ENCODE measurements at regions not wholly inside any gene's neighbourhood (a gene's known extent, or its start where the extent isn't known, plus 50 kb on each side); places are given as distances from the start of the nearest gene placed in this dataset.

DNA sequence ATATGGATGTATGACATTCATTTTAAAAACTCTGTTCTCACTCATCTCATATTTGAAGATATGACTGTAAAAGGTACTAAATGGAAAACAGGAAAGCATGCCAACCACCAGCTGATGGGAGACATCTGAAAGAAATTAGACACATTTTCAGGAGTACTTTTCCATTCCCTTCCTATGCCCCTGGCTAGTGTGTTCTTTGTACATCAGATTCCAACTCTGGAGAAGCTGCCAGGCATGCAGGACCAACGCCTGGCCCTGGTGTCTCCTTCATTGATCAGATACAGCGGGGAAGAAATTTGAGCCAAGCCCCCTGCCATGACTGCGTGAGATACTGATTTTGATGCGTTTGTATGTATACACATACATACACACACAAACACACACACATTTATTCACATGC lies 599.0 kb upstream of the SYT4 start:
- Histone ChIP-seq H2AFZ (ENCODE audit: low read length) (no peak overlapping the region), H3K36me3 (ENCODE audit: control insufficient read depth, insufficient read depth, low read length) (no peaks in the 10 kb centered on the region), H3K9ac (ENCODE audit: insufficient read depth, low read length) (no peak overlapping the region), H3K27ac (ENCODE audit: insufficient read depth, low read length) (no peak overlapping the region), H3K9me3 (ENCODE audit: control insufficient read depth, insufficient read depth, low read depth, low read length) (no peaks in the 10 kb centered on the region), H4K20me1 (ENCODE audit: control insufficient read depth, extremely low read depth, insufficient read depth, low read length) (no peaks in the 10 kb centered on the region), H3K79me2 (ENCODE audit: control insufficient read depth, insufficient read depth, low read length) (no peaks in the 10 kb centered on the region), H3K27me3 (ENCODE audit: control insufficient read depth, insufficient read depth, low read length) (no peaks in the 10 kb centered on the region), H3K4me2 (ENCODE audit: extremely low read depth, insufficient read depth, low read length) (no peak overlapping the region), H3K4me3 (replicated peaks in 1 of 4; ENCODE audit: control extremely low read depth in 1 of 4, insufficient read depth in 1 of 4, low read depth in 3 of 4, low read length in 4 of 4) (no peak overlapping the region), H3K4me1 (ENCODE audit: control insufficient read depth, extremely low read depth, insufficient read depth, low read length) (no peaks in the 10 kb centered on the region)
- DNase-seq (ENCODE audit: low read depth in 2 of 2), result no peak
- TF ChIP-seq, protein P1, sequence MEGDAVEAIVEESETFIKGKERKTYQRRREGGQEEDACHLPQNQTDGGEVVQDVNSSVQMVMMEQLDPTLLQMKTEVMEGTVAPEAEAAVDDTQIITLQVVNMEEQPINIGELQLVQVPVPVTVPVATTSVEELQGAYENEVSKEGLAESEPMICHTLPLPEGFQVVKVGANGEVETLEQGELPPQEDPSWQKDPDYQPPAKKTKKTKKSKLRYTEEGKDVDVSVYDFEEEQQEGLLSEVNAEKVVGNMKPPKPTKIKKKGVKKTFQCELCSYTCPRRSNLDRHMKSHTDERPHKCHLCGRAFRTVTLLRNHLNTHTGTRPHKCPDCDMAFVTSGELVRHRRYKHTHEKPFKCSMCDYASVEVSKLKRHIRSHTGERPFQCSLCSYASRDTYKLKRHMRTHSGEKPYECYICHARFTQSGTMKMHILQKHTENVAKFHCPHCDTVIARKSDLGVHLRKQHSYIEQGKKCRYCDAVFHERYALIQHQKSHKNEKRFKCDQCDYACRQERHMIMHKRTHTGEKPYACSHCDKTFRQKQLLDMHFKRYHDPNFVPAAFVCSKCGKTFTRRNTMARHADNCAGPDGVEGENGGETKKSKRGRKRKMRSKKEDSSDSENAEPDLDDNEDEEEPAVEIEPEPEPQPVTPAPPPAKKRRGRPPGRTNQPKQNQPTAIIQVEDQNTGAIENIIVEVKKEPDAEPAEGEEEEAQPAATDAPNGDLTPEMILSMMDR (conservative IDR thresholded peaks at IDR 0.05 in 1 of 2, IDR thresholded peaks at IDR 0.05 in 1 of 2; ENCODE audit: low read depth in 1 of 2, low read length in 2 of 2), result no peak
- no peak for TF ChIP-seq EZH2 (IDR thresholded peaks at IDR 0.05; ENCODE audit: low read length, missing control alignments)

DNA sequence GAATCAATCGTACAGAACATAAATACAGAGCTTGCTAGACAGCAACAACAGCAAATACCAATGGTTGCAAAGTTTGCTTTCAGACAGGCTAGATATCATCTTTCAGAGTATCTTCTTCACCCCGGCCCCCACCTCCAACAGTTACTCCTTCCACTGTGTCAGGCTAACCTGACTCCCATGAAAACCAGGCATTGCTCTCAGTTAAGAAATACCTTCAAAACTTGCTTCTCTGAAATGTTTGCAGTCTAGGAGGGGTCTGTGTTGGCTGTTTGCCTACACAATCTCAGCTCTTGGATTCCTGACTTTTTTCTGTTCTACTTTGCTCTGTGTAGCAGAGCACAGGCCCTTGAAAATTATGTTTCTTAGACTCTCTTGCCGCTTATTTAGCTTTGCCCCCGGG lies 599.5 kb upstream of the SYT4 start:
- H3K27me3 ChIP-seq (ENCODE audit: control insufficient read depth, insufficient read depth, low read length), result no peaks in the 10 kb centered on the region
- H4K20me1 ChIP-seq (ENCODE audit: control insufficient read depth, extremely low read depth, insufficient read depth, low read length), result no peaks in the 10 kb centered on the region
- DNase-seq (ENCODE audit: low read depth in 2 of 2), result no peak
- H3K4me1 ChIP-seq (ENCODE audit: control insufficient read depth, extremely low read depth, insufficient read depth, low read length), result no peaks in the 10 kb centered on the region
- H3K27ac ChIP-seq (ENCODE audit: insufficient read depth, low read length), result no peak overlapping the region
- no peak overlapping the region for H3K4me3 ChIP-seq (replicated peaks in 1 of 4; ENCODE audit: control extremely low read depth in 1 of 4, insufficient read depth in 1 of 4, low read depth in 3 of 4, low read length in 4 of 4)
- H3K4me2 ChIP-seq (ENCODE audit: extremely low read depth, insufficient read depth, low read length), result no peak overlapping the region
- no peak overlapping the region for H3K9ac ChIP-seq (ENCODE audit: insufficient read depth, low read length)
- H3K36me3 ChIP-seq (ENCODE audit: control insufficient read depth, insufficient read depth, low read length), result no peaks in the 10 kb centered on the region
- H3K79me2 ChIP-seq (ENCODE audit: control insufficient read depth, insufficient read depth, low read length), result no peaks in the 10 kb centered on the region
- H3K9me3 ChIP-seq (ENCODE audit: control insufficient read depth, insufficient read depth, low read depth, low read length), result no peaks in the 10 kb centered on the region
- no peak overlapping the region for H2AFZ ChIP-seq (ENCODE audit: low read length)
- TF ChIP-seq EZH2 (IDR thresholded peaks at IDR 0.05; ENCODE audit: low read length, missing control alignments), result no peak
- TF ChIP-seq, protein P1 (conservative IDR thresholded peaks at IDR 0.05 in 1 of 2, IDR thresholded peaks at IDR 0.05 in 1 of 2; ENCODE audit: low read depth in 1 of 2, low read length in 2 of 2), result no peak

DNA sequence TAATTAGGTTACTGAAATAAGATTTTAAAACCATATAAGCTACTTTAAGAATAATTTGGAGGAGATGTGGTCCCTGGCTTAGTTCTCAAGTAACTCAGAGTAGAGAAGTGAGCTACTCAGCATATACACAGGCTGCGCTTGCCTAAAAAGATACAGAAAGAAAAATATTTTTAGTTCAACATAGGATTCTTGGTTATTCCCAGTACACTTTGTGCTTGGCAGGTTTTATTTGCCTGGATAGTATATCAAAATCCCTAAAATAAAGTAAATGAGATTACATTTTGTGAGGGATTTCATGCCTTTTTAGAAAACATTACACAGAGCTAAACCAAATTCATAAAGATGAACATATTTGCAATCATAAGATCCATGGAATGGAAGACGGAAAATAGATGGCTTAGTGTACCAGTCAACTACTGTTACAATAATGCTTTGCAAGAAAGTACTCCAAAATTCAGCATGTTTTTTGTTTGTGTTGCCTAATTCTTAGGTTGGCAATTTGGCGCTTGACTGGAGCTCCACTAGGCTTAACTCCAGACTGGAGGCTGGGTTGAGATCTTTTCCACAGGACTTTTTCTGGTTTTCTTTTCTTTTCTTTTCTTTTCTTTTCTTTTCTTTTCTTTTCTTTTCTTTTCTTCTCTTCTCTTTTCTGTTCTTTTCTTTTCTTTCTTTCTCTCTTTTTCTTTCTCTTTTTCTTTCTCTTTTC lies 600.5 kb upstream of the SYT4 start:
- no peak for TF ChIP-seq EZH2 (IDR thresholded peaks at IDR 0.05; ENCODE audit: low read length, missing control alignments)
- TF ChIP-seq, protein P1 (conservative IDR thresholded peaks at IDR 0.05 in 1 of 2, IDR thresholded peaks at IDR 0.05 in 1 of 2; ENCODE audit: low read depth in 1 of 2, low read length in 2 of 2), result no peak
- no peak overlapping the region for H3K9ac ChIP-seq (ENCODE audit: insufficient read depth, low read length)
- H3K4me3 ChIP-seq (replicated peaks in 1 of 4; ENCODE audit: control extremely low read depth in 1 of 4, insufficient read depth in 1 of 4, low read depth in 3 of 4, low read length in 4 of 4), result no peak overlapping the region
- no peaks in the 10 kb centered on the region for H4K20me1 ChIP-seq (ENCODE audit: control insufficient read depth, extremely low read depth, insufficient read depth, low read length)
- no peak overlapping the region for H3K27ac ChIP-seq (ENCODE audit: insufficient read depth, low read length)
- no peak overlapping the region for H3K4me2 ChIP-seq (ENCODE audit: extremely low read depth, insufficient read depth, low read length)
- no peaks in the 10 kb centered on the region for H3K79me2 ChIP-seq (ENCODE audit: control insufficient read depth, insufficient read depth, low read length)
- no peaks in the 10 kb centered on the region for H3K4me1 ChIP-seq (ENCODE audit: control insufficient read depth, extremely low read depth, insufficient read depth, low read length)
- no peak for DNase-seq (ENCODE audit: low read depth in 2 of 2)
- no peaks in the 10 kb centered on the region for H3K36me3 ChIP-seq (ENCODE audit: control insufficient read depth, insufficient read depth, low read length)
- H2AFZ ChIP-seq (ENCODE audit: low read length), result no peak overlapping the region
- no peaks in the 10 kb centered on the region for H3K9me3 ChIP-seq (ENCODE audit: control insufficient read depth, insufficient read depth, low read depth, low read length)
- no peaks in the 10 kb centered on the region for H3K27me3 ChIP-seq (ENCODE audit: control insufficient read depth, insufficient read depth, low read length)
